MV-4-11 (cell line): ENCODE measurements at regions not wholly inside any gene's neighbourhood (a gene's known extent, or its start where the extent isn't known, plus 50 kb on each side); places are given as distances from the start of the nearest gene placed in this dataset.
A peak's percentile ranks its signal among the peaks of the same experiment; 100 is the strongest.
"Not testable (repeated sequence)": the region's sequence is repeated elsewhere in the genome, so short reads cannot be mapped to it uniquely, and the experiment has no call there.

Experiments
- DNase-seq: peaks from one replicate; lab custom pipeline; 2025; lab: John Stamatoyannopoulos, UW

DNA sequence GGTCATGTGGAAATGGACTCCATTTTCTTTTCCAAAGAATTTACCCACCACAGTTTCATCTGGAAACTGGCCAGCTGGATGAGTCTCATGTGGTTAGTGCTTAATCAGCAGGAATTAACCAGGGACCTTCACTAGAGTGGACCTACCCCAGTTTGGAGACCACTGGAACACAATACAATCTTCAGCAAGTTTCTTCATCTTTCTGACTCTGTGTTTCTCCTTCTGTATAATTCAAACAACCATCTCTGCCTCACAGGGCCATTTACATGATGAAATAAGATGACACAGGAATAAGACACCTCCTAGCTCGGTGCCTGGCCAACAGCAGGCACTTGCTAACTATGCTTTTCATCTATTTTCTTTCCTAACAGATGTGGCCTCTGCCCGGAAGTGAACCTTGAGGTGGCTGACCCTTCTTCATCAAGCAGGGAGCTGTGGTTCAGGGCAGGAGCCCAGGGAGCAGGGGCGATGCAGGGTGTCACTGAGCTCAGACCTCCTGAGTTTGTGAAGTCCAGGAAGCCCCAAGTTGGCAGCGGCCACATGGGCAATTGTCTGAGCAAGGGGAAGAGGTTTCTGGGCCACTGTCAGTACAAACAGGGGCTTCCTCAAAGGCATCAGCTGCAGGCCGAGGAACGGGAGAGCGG lies 98.8 kb downstream of the SOD2 start:
- no peak for DNase-seq

DNA sequence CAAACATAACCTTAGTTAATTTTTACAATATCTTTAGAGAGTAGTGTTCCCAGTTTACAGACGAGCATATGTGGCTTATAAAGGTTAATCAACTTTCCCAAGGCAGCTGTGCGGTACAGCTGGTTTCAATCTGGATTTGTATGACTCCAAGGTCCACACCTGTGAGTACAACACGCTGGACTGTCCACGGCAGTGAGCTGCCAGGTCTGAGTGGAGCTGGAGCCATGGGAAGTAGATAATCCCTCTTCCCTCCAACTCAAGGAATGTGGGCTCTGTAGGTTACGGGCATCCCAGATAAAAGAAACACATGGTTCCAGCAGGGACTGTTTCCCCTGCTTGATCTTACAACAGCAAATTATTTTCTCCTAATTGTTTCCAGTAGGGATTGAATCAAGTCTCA lies 102.2 kb downstream of the SOD2 start:
- no peak for DNase-seq

- no peak for DNase-seq
These were observed 106.4 kb downstream of the SOD2 start for GRCh38 chr6:159586684-159587083.

DNA sequence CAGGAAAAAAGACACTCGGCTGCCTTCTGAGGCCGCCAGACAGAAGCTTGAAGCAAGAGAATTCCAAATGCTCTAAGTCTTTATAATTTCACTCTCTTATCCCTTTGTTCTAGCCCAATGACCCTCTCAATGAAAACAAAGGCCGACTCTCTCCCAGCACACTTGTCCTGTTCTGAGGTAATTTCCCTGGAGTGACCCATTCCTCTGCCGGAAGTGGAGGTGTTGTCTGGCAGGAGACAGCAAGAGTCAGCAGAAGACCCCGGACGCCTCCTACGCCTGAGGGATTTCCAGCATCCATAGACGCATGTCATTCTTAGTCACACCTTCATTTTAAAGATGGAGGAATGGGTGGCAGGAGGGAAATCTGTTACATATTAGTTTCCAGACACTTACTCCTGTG lies 110.3 kb downstream of the SOD2 start:
- DNase-seq, result no peak

DNA sequence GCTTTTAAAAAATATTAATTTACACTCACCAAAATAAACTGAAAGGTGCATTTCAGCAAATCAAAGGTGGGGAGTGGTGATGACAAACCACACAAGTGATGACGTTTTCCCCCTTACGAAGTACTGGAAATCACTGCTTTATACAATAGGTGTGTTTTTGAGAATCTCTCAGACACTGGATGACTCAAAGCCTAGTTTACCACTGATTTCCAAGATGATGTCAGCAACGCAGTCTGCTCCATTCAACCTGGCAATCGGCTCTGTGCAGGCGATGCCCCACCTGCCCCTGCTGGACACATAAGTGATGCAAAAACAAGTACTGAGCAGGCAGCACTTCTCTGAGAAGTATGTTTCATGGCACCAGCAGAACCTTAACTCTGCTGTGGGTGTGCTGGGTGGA lies 114.4 kb downstream of the SOD2 start:
- DNase-seq, result no peak

DNA sequence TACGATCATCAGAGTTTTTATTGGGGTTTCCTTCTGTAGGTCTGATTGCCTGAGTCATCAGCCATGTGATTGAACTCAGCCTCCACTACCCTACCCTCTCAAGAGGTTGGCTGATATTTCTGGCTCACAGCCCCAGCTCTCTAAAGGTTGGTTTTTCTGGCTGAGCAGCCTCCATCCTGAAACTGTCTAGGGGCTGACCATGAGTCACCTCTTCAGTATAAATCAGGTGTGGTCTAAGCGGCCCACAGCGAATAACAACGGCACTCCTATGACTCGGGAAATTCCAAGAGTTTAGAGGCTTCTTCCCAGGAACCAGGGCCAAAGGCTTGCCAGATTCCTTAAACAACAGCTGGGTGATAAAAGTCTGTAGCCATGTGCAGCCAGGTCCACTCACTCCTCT lies 115.5 kb downstream of the SOD2 start:
- DNase-seq, result no peak

DNA sequence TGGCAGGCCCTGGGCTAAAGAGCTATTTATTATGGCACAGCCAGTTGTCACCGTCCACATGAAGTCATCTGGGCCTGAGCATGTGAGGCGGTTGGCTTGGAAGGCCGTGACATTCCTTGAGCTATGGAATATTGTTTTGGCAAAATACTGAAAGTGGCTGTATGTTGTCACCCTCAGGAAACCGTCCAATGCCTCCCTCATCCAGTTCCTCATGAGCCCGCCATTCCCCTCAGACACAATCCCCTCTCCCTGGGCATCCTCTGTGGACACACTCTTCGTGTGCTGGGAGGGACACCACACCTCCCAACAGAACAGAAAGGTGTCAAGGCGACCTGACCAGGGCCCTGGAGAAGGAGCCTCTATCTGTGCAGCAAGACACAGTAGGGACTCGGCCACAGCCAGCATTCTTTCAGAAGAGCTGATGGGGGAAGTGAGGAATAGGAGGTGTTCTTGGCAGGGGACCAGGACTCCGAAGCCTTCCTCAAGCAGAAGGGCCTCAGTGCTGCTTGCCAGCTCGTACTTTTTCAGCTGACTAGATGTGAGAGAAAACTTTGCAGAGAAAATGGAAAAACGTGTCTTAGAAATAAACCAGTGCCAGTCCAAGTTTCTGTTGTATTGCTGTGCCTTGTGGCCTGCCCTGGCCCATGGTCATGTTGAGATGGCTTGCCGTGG lies 120.5 kb downstream of the SOD2 start:
- DNase-seq, result no peak

GRCh38 chr6:159565181-159565710 lies 127.8 kb downstream of the SOD2 start:
- no peak for DNase-seq

DNA sequence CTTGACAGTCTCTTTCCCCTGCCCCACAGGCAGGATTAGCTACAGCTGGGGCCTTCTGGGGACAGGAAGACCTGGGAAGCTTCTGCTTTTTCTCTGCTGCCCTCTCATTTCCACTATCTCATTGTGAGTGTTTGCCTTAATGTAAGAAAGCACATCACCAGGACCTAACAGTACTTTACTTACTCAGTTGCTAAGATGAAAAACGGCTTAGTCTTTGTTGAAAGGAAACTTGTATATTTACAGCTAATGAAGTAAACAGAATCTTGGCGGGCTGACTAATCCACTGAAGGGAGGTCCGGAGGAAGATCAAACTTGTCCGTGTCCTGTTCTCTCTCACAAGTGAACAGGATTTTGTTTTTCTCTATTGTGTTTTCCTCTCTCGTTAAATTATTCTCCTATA lies 128.6 kb downstream of the SOD2 start:
- no peak for DNase-seq

- DNase-seq, result no peak
These were observed 136.0 kb downstream of the SOD2 start for GRCh38 chr6:159557031-159557430.

DNA sequence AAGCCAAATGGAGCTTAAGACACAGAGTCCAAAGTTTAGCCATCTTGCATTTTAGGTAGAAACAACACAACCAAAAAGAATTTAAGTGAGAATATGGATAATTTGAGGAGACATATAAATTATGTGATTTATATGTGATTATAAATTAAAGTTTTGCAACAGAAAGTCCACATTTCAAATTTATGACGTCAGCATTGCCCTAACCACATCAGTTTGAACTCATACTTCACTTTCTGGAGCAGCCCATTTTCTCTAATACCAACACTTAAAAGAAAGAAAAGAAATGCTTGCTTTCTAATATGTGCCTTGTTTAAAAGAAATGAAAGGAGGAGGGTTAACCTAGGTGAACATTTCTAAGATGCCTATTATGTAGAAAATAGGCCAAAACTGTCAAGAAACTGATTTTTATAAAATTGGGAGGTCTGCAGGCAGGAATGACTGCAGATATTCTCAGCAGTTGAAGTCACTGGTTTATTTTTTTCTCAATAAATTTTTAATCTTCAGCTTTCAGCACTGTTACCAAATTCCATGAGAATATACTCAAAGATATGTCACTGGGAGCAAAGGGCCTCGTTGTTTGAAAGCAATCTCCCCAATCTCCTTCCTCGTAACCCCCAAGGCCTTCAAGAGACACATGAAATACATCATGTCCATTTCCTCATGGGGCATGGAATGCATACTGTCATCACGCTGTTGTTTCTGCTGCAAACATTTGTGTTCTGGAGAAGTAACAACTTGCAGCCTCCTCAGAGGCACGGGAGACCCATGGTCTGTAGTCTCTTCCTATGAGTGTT lies 137.8 kb downstream of the SOD2 start:
- DNase-seq, result no peak

GRCh38 chr6:159541296-159541695 lies 151.7 kb downstream of the SOD2 start:
- DNase-seq, result no peak

DNA sequence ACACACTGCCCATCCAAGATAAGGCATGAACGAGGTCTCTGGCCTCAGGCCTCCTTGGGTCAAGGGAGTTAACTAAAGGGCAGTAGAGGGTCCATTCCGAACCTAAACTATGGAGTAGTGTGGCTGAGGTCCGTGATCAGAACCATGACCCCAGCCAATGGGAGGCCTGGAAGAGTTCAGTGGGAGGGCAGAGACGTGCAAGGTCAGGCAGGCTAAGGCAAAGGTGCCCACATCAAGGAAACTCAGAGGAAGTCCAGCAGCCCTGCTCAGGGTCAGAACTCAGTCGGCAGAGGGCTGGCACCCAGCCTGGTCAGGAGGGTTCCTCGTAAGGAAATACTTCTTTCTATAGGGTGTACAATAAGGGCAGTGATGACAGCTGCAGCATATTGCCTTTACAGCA lies 152.2 kb downstream of the SOD2 start:
- DNase-seq, result no peak

DNA sequence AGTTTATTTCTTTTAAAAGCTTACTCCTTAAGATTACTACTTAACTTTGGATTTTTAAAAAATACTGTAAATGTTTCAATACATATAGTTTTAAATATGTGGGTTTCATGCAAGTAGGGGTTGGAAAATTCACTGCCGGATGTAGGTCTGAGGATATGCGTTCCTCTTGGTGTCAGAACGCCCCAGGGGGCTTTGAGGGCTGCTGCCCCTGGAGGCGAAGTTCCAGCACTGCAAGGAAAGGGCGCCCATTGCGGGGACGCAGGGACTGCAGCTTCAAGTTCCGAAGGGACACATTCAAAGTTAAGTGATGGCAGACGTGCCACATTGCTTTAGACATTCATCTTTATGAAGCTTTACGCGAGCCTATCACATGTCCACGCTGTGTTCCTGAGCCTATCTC lies 152.9 kb downstream of the SOD2 start:
- DNase-seq, result no peak

DNA sequence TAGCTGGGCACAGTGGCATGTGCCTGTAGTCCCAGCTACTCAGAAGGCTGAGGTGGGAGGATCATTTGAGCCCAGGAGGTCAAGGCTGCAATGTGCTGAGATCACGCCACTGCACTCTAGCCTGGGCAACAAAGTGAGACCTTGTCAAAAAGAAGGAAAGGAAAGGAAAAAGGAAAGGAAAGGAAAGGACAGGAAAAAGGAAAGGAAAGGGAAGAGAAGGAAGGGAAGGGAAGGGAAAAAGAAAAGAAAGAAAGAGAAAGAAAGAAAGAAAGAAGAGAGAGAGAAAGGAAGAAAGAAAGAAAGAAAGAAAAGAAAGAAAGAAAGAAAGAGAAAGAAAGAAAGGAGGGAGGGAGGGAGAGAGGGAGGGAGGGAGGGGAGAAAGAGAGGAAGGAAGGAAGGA lies 155.0 kb downstream of the SOD2 start:
- DNase-seq, result not testable (repeated sequence)

DNA sequence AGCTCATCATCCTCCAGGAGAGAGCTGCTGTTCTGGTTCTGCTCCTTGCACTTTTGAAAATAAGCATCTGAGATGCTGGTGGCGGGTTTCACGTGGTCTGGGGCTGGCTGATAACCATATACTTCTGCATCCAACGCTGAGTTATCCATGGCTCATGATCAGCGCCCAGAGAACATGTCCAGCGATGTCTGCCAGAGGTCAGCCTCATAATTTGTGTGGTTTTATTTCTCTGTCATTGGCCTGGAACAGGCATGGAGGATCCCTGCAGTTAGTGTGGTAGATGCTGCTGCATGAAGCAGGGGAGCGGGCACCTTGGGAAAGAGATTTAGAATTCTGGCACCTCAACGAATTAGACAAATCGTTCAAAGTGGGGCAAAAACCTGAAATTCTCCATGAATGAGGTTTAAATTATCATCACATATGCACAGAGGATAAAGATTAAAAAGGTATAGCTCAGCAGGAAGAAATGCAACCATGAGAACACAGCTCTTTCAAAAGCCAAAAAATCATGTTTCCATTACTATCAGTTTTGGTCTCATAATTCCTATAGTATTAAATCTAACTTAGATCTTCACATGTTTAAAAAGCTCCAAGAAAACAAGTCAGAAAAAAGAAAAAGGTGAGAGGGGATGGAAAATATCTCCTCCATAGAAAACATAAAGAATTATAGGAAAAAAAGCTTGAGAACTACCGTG lies 157.2 kb downstream of the SOD2 start:
- no peak for DNase-seq

DNA sequence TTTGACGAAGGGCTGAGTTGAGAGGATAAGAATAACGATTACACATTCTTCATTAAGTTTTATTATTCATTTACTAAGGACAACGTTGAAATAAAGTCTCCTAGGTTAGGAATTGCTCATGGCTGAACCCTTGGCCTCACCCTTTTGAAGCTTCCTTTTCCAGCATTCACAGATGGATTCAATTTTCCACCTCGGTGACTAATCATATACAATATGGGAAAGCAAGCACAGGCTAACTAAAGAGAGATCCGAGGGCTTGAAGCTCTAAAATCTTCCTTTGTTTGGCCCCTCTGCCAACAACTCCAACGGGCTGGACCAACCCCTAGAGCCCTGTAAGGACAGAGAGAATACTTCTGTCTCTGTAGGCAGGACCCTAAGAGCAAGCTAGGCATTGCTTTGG lies 159.5 kb downstream of the SOD2 start:
- no peak for DNase-seq

GRCh38 chr6:159533016-159533415 lies 160.0 kb downstream of the SOD2 start:
- DNase-seq, result no peak

DNA sequence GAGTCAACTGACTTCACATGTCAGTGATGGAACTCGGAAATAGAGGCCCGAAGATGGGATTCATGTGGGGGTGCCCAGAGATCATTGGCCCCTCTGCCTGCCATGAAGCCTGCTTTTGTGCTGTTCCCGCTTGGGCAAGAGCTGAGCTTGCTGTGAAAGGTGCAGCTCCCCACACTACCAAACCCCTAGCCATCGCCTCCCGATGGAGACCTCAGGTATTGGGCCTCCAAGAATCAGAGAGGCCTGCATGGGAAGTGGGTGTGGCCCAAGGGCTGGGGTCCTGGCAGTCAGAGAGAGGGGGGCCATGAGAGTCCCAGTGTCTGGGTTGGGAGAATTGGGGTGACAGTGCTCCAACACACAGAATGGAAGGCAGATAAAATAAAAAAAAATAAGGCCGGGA lies 160.9 kb downstream of the SOD2 start:
- DNase-seq, result no peak

GRCh38 chr6:159529934-159530333 lies 163.1 kb downstream of the SOD2 start:
- DNase-seq, result no peak

GRCh38 chr6:159527351-159527750 lies 165.7 kb downstream of the SOD2 start:
- no peak for DNase-seq

GRCh38 chr6:159525445-159526025 lies 167.5 kb downstream of the SOD2 start:
- peak; percentile 53 for DNase-seq
